ENCODE measurements at regions not wholly inside any gene's neighbourhood (a gene's known extent, or its start where the extent isn't known, plus 50 kb on each side); places are given as distances from the start of the nearest gene placed in this dataset.
A peak's percentile ranks its signal among the peaks of the same experiment; 100 is the strongest.

DNA sequence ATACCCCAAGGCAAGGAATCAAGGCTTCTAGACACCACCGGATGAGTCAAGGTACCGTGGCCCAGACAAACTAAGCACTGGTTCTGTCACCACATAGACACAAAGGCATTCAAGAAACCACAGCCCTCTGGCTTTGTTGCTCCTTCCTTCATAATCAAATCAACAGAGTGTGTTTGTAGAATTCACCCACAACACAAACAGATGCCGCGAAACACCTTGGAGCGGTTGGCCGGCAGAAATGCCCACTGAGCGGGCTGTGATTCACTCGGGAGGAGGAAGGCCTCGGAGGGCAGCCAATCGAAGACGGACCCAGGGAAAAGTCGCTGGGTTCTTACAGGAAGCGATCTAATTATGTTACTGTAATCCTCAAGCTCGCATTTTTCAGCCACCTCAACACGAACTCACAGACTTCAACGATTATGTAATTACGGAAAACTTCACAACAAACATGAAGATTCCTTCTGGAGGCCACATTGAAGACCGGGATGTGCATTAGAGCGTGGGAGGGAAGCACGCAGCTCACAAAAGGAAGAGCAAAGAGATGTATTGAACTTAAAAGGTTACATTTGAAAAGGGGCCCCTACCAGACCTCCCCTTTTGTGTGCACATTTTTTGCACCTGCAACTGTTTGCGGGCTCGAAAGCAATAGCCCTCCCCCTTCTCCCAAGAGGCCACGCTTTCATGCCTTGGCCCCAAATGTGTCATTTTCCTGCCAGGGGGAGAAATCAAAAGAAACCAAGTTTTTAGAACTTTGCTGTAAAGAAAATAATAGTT lies 184.7 kb upstream of the PREP start:
- Histone ChIP-seq H3K27me3 (ENCODE audit: insufficient read depth) (no peaks in the 10 kb centered on the region), H3K36me3 (replicated peaks in 1 of 2; ENCODE audit: control insufficient read depth in 1 of 2, insufficient read depth in 2 of 2, low read length in 1 of 2) (no peaks in the 10 kb centered on the region), H3K27ac (ENCODE audit: low read depth in 2 of 2, low read length in 1 of 2) (peak overlapping the region; percentile 69 to 100), H3K79me2 (ENCODE audit: insufficient read depth) (no peaks in the 10 kb centered on the region), H3K4me1 (ENCODE audit: control insufficient read depth in 1 of 2, insufficient read depth in 2 of 2, low read depth in 1 of 2, low read length in 1 of 2) (peaks cover 0 to 20% of the 10 kb centered on the region in 2 experiments; a peak in 3 of 4 replicates), H3K4me3 (ENCODE audit: low read depth in 2 of 2, low read length in 1 of 2) (peak overlapping the region in 1 of 2 experiments; percentile 6; a peak in 1 of 4 replicates), H3K9me3 (no peaks in the 10 kb centered on the region), H3K9me2 (no peaks in the 10 kb centered on the region), H4K20me1 (ENCODE audit: insufficient read depth) (no peaks in the 10 kb centered on the region), H3K9ac (peak overlapping the region; percentile 54; the same call in 1 of the 2 replicates), H3F3A (replicated peaks; ENCODE audit: insufficient read depth) (peaks cover 37% of the 10 kb centered on the region), H3K4me2 (peak overlapping the region; percentile 51), H2AFZ (ENCODE audit: low read depth) (peak overlapping the region; percentile 69)
- POLR2A ChIA-PET: no interaction called here
- 25% methylated on average over 23 of the region's 23 CpGs for WGBS (ENCODE audit: low lambda C conversion rate)
- TF ChIP-seq SIN3A (IDR thresholded peaks at IDR 0.05; ENCODE audit: borderline replicate concordance, low read depth, low read length): peak; percentile 15; the same call in 1 of the 2 replicates
- TF ChIP-seq, protein P1, sequence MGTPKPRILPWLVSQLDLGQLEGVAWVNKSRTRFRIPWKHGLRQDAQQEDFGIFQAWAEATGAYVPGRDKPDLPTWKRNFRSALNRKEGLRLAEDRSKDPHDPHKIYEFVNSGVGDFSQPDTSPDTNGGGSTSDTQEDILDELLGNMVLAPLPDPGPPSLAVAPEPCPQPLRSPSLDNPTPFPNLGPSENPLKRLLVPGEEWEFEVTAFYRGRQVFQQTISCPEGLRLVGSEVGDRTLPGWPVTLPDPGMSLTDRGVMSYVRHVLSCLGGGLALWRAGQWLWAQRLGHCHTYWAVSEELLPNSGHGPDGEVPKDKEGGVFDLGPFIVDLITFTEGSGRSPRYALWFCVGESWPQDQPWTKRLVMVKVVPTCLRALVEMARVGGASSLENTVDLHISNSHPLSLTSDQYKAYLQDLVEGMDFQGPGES (IDR thresholded peaks at IDR 0.05; ENCODE audit: low read depth, low read length): no peak
- no peak for TF ChIP-seq FOXM1 (IDR thresholded peaks at IDR 0.05; ENCODE audit: low read depth)
- TF ChIP-seq PBX3 (IDR thresholded peaks at IDR 0.05): no peak; the same call in 1 of the 2 replicates
- TF ChIP-seq RFX5 (IDR thresholded peaks at IDR 0.05; ENCODE audit: low read length): no peak
- TF ChIP-seq MXI1 (IDR thresholded peaks at IDR 0.05; ENCODE audit: low read depth, low read length): no peak
- no peak for TF ChIP-seq EZH2phosphoT487 (IDR thresholded peaks at IDR 0.05; ENCODE audit: borderline replicate concordance, low read depth)
- TF ChIP-seq, protein P2, sequence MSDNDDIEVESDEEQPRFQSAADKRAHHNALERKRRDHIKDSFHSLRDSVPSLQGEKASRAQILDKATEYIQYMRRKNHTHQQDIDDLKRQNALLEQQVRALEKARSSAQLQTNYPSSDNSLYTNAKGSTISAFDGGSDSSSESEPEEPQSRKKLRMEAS (IDR thresholded peaks at IDR 0.05; ENCODE audit: low read depth): no peak
- CTCF ChIA-PET: no interaction called here
- no peak for DNase-seq

DNA sequence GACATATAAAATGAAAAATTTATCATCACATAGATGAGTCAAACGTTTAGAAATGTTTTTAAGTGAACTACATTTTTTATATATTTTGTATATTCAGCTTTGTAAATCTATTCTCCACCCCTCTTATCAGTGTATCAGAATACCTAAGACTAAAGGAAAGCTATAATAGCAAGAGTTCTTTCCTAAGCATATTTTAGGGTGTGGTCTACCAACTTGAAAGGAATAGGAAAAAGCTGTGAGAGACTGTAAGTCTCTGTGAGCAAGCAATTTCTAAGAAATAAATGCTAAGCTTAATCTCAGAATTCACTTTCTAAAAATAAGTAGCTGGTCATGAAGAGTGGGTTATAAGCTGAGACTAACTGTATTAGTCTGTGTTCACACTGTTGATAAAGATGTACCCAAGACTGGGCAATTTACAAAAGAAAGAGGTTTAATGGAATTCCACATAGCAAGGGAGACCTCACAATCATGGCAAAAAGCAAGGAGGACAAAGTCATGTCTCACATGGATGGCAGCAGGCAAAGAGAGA lies 175.4 kb upstream of the PREP start:
- 8% methylated on average over 1 of the region's 1 CpG for WGBS (ENCODE audit: low lambda C conversion rate)

More for the DNA sequence above, 175.4 kb upstream of the PREP start:
- Histone ChIP-seq H3K9ac (no peak overlapping the region), H3K36me3 (replicated peaks in 1 of 2; ENCODE audit: control insufficient read depth in 1 of 2, insufficient read depth in 2 of 2, low read length in 1 of 2) (no peaks in the 10 kb centered on the region), H3K9me2 (no peaks in the 10 kb centered on the region), H3K4me2 (no peak overlapping the region), H3K79me2 (ENCODE audit: insufficient read depth) (no peaks in the 10 kb centered on the region), H3K4me3 (ENCODE audit: low read depth in 2 of 2, low read length in 1 of 2) (no peak overlapping the region), H3K4me1 (ENCODE audit: control insufficient read depth in 1 of 2, insufficient read depth in 2 of 2, low read depth in 1 of 2, low read length in 1 of 2) (no peaks in the 10 kb centered on the region), H3F3A (replicated peaks; ENCODE audit: insufficient read depth) (no peaks in the 10 kb centered on the region), H3K27me3 (ENCODE audit: insufficient read depth) (no peaks in the 10 kb centered on the region), H3K27ac (ENCODE audit: low read depth in 2 of 2, low read length in 1 of 2) (no peak overlapping the region), H2AFZ (ENCODE audit: low read depth) (no peak overlapping the region), H3K9me3 (no peaks in the 10 kb centered on the region), H4K20me1 (ENCODE audit: insufficient read depth) (no peaks in the 10 kb centered on the region)
- ChIA-PET CTCF (no interaction called here), POLR2A (no interaction called here)
- no peak for DNase-seq
- TF ChIP-seq, protein P1 (IDR thresholded peaks at IDR 0.05; ENCODE audit: low read depth, low read length): no peak
- TF ChIP-seq CHD2 (IDR thresholded peaks at IDR 0.05; ENCODE audit: low read length, partially characterized antibody) (no peak), RCOR1 (IDR thresholded peaks at IDR 0.05; ENCODE audit: low read length) (no peak), ELF1 (IDR thresholded peaks at IDR 0.05) (no peak), GATA2 (CRISPR knock-in tag; IDR thresholded peaks at IDR 0.05) (no peak), POLR2AphosphoS5 (IDR thresholded peaks at IDR 0.05; ENCODE audit: low read depth, low read length) (no peak), RAD21 (IDR thresholded peaks at IDR 0.05; ENCODE audit: low read length) (no peak), TCF12 (IDR thresholded peaks at IDR 0.05) (no peak), RXRA (IDR thresholded peaks at IDR 0.05; ENCODE audit: borderline replicate concordance, low read depth) (no peak), RFX5 (IDR thresholded peaks at IDR 0.05; ENCODE audit: low read length) (no peak)
- TF ChIP-seq, protein P3, sequence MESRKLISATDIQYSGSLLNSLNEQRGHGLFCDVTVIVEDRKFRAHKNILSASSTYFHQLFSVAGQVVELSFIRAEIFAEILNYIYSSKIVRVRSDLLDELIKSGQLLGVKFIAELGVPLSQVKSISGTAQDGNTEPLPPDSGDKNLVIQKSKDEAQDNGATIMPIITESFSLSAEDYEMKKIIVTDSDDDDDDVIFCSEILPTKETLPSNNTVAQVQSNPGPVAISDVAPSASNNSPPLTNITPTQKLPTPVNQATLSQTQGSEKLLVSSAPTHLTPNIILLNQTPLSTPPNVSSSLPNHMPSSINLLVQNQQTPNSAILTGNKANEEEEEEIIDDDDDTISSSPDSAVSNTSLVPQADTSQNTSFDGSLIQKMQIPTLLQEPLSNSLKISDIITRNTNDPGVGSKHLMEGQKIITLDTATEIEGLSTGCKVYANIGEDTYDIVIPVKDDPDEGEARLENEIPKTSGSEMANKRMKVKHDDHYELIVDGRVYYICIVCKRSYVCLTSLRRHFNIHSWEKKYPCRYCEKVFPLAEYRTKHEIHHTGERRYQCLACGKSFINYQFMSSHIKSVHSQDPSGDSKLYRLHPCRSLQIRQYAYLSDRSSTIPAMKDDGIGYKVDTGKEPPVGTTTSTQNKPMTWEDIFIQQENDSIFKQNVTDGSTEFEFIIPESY (IDR thresholded peaks at IDR 0.05; ENCODE audit: borderline replicate concordance, low read depth): no peak
- TF ChIP-seq, protein P4, sequence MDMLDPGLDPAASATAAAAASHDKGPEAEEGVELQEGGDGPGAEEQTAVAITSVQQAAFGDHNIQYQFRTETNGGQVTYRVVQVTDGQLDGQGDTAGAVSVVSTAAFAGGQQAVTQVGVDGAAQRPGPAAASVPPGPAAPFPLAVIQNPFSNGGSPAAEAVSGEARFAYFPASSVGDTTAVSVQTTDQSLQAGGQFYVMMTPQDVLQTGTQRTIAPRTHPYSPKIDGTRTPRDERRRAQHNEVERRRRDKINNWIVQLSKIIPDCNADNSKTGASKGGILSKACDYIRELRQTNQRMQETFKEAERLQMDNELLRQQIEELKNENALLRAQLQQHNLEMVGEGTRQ (IDR thresholded peaks at IDR 0.05; ENCODE audit: borderline replicate concordance, low read depth, low read length): no peak
